ENCODE measurements at regions not wholly inside any gene's neighbourhood (a gene's known extent, or its start where the extent isn't known, plus 50 kb on each side); places are given as distances from the start of the nearest gene placed in this dataset.

DNA sequence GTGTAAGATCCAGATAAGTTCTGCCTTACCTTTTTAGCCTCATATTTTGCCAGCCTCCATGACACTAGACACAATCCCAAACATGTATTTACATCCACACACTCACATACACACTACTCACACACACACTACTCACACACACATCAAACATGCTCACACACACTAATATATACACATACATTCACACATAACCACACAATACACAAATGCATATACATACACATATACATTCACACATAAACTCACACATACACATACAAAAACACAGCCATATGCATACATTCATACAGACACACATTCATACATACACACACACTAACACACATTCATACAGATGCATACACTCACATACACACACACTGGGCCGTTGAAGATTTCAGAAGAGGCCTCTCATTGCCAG lies 109.5 kb downstream of the MAIP1 start:
- Histone ChIP-seq H3K4me3 (no peak overlapping the region), H3K9me3 (no peaks in the 10 kb centered on the region), H3K4me1 (no peaks in the 10 kb centered on the region), H3K27me3 (no peaks in the 10 kb centered on the region), H3K36me3 (no peaks in the 10 kb centered on the region), H3K27ac (no peak overlapping the region)
- intact Hi-C loops (cut with DNase I; ENCODE audit: low total_unique reads) (no loop called here), in situ Hi-C loops (cut with MboI; ENCODE audit: low pct_ligation_motif_present in 1 of 4, low pct_unique_long_range_greater_than_20kb in 1 of 4, low sequenced_read_pairs in 3 of 4) (no loop called here)
- WGBS, 2 donors (ENCODE audit: low coverage in 1 of 2): 68% methylated on average over 1 of the region's 1 CpG; no CpG with 5 or more reads in 1 of the 2 donors
- DNase-seq: no peak
- TF ChIP-seq EP300 (IDR thresholded peaks at IDR 0.05; ENCODE audit: low read depth) (no peak), POLR2A (IDR thresholded peaks at IDR 0.05) (no peak), POLR2AphosphoS5 (IDR thresholded peaks at IDR 0.05) (no peak)
- TF ChIP-seq, protein P1, sequence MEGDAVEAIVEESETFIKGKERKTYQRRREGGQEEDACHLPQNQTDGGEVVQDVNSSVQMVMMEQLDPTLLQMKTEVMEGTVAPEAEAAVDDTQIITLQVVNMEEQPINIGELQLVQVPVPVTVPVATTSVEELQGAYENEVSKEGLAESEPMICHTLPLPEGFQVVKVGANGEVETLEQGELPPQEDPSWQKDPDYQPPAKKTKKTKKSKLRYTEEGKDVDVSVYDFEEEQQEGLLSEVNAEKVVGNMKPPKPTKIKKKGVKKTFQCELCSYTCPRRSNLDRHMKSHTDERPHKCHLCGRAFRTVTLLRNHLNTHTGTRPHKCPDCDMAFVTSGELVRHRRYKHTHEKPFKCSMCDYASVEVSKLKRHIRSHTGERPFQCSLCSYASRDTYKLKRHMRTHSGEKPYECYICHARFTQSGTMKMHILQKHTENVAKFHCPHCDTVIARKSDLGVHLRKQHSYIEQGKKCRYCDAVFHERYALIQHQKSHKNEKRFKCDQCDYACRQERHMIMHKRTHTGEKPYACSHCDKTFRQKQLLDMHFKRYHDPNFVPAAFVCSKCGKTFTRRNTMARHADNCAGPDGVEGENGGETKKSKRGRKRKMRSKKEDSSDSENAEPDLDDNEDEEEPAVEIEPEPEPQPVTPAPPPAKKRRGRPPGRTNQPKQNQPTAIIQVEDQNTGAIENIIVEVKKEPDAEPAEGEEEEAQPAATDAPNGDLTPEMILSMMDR (IDR thresholded peaks at IDR 0.05): no peak

DNA sequence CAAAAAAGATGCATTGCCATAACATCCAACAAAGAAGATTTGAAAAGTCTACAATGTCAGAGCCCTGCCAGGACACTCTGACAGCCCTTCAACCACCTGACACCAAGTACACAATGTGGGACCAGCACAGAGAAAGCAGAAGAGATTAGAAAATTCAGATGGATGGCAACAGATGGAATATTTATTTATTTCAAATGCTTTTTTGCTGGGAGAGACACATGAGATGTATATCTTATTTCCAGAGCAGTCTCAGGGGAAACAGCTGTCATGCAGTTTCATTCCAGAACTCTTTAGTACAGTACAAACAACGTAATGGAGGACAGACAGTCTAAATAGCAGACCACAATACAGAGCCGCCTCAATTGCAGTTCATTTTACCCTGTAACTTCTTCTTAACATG lies 110.1 kb downstream of the MAIP1 start:
- in situ Hi-C loops (cut with MboI; ENCODE audit: low pct_ligation_motif_present in 1 of 4, low pct_unique_long_range_greater_than_20kb in 1 of 4, low sequenced_read_pairs in 3 of 4) (no loop called here), intact Hi-C loops (cut with DNase I; ENCODE audit: low total_unique reads) (no loop called here)
- Histone ChIP-seq H3K9me3 (no peaks in the 10 kb centered on the region), H3K4me1 (no peaks in the 10 kb centered on the region), H3K4me3 (no peak overlapping the region), H3K27ac (no peak overlapping the region), H3K36me3 (no peaks in the 10 kb centered on the region), H3K27me3 (no peaks in the 10 kb centered on the region)
- DNase-seq: no peak
- 55 to 74% methylated on average over 2 of the region's 2 CpGs for WGBS, 2 donors (ENCODE audit: low coverage in 1 of 2)
- TF ChIP-seq POLR2A (IDR thresholded peaks at IDR 0.05) (no peak), POLR2AphosphoS5 (IDR thresholded peaks at IDR 0.05) (no peak), EP300 (IDR thresholded peaks at IDR 0.05; ENCODE audit: low read depth) (no peak)
- TF ChIP-seq, protein P1 (IDR thresholded peaks at IDR 0.05): no peak

DNA sequence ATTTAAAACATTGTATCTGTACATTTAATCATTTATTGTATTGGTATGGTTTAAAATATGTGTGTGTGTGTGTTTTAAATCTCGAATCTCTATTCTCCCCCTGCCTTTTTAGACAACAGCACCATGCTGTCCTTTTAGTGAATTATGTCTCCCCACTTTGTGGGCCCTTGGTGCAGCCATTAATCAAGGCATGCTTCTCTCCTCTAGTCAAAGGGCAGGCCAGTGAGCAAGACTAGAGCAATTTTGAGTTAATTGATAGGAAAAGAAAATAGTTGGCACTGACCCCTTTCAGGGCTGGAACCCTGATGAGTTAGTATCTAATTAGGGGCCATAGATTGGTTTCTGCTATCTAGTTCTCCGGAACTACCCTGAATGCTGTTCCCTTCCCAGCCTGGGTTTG lies 111.0 kb downstream of the MAIP1 start:
- no peak overlapping the region for H3K27ac ChIP-seq
- no peaks in the 10 kb centered on the region for H3K4me1 ChIP-seq
- in situ Hi-C loops (cut with MboI; ENCODE audit: low pct_ligation_motif_present in 1 of 4, low pct_unique_long_range_greater_than_20kb in 1 of 4, low sequenced_read_pairs in 3 of 4): no loop called here
- DNase-seq: no peak
- TF ChIP-seq EP300 (IDR thresholded peaks at IDR 0.05; ENCODE audit: low read depth) (no peak), POLR2A (IDR thresholded peaks at IDR 0.05) (no peak), POLR2AphosphoS5 (IDR thresholded peaks at IDR 0.05) (no peak)
- TF ChIP-seq, protein P1 (IDR thresholded peaks at IDR 0.05): no peak
- H3K36me3 ChIP-seq: no peaks in the 10 kb centered on the region
- no peak overlapping the region for H3K4me3 ChIP-seq
- intact Hi-C loops (cut with DNase I; ENCODE audit: low total_unique reads): no loop called here
- H3K27me3 ChIP-seq: no peaks in the 10 kb centered on the region
- 76 to 79% methylated on average over 2 of the region's 2 CpGs for WGBS, 2 donors (ENCODE audit: low coverage in 1 of 2)
- no peaks in the 10 kb centered on the region for H3K9me3 ChIP-seq

DNA sequence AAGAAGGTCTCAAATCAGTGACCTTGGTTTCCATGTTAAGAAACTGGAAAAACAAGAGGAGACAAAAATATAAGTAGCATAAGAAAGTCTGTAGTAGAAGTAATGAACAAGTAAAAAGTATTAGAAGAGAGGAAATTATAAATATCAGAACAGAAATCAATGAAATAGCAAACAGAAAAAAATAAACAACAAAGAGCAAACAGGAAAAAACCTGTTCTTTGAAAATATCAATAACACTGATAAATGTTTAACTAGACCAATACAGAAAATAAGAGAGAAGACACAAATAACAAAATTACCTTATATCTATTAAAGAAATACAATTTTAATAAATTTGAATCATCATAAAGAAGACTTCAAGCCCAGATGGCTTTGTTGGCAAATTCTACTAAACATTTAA lies 113.3 kb downstream of the MAIP1 start:
- in situ Hi-C loops (cut with MboI; ENCODE audit: low pct_ligation_motif_present in 1 of 4, low pct_unique_long_range_greater_than_20kb in 1 of 4, low sequenced_read_pairs in 3 of 4): no loop called here
- Histone ChIP-seq H3K27ac (no peak overlapping the region), H3K4me3 (no peak overlapping the region), H3K36me3 (no peaks in the 10 kb centered on the region), H3K9me3 (no peaks in the 10 kb centered on the region), H3K4me1 (no peaks in the 10 kb centered on the region), H3K27me3 (no peaks in the 10 kb centered on the region)
- no peak for DNase-seq
- TF ChIP-seq EP300 (IDR thresholded peaks at IDR 0.05; ENCODE audit: low read depth) (no peak), POLR2AphosphoS5 (IDR thresholded peaks at IDR 0.05) (no peak), POLR2A (IDR thresholded peaks at IDR 0.05) (no peak)
- TF ChIP-seq, protein P1 (IDR thresholded peaks at IDR 0.05): no peak
- intact Hi-C loops (cut with DNase I; ENCODE audit: low total_unique reads): no loop called here

All from transverse colon (tissue), 4 donors.